Astrocyte (in vitro differentiated cells and primary cell): ENCODE measurements at regions not wholly inside any gene's neighbourhood (a gene's known extent, or its start where the extent isn't known, plus 50 kb on each side); places are given as distances from the start of the nearest gene placed in this dataset.

Experiments used
- DNase-seq: peaks from one replicate; pipeline ENCODE4 v3.0.0-alpha.2; 2010; ENCODE audit warnings: low read depth
- FAIRE-seq: peaks from 2 replicates; lab custom pipeline; 2011; peaks lifted over from hg19 to GRCh38; lab: Jason Lieb, UNC
- H2AFZ ChIP-seq: 2 replicates; pipeline ENCODE4 v1.6.0; 2012; ENCODE audit warnings: low read depth, low read length, inconsistent platforms
- H3K27ac ChIP-seq: 2 replicates; pipeline ENCODE4 v1.5.1; 2011; ENCODE audit warnings: low read depth, low read length, inconsistent platforms
- H3K27me3 ChIP-seq: 2 replicates; pipeline ENCODE4 v1.6.0; 2011; ENCODE audit warnings: low read length, inconsistent platforms; ENCODE audit not compliant: insufficient read depth
- H3K36me3 ChIP-seq: 2 replicates; pipeline ENCODE4 v1.5.1; 2011; ENCODE audit warnings: low read length, inconsistent platforms; ENCODE audit not compliant: insufficient read depth
- H3K4me1 ChIP-seq: 2 replicates; pipeline ENCODE4 v1.5.1; 2011; ENCODE audit warnings: low read length, inconsistent platforms; ENCODE audit not compliant: insufficient read depth
- H3K4me2 ChIP-seq: 2 replicates; pipeline ENCODE4 v1.6.0; 2012; ENCODE audit warnings: low read length, inconsistent platforms
- H3K4me3 ChIP-seq: 2 replicates; pipeline ENCODE4 v1.5.1; 2011; ENCODE audit warnings: low read depth, mild to moderate bottlenecking, low read length, inconsistent platforms; ENCODE audit not compliant: insufficient read depth
- H3K79me2 ChIP-seq: 2 replicates; pipeline ENCODE4 v1.6.0; 2012; ENCODE audit warnings: mild to moderate bottlenecking, low read length, inconsistent platforms; ENCODE audit not compliant: insufficient read depth
- H3K9ac ChIP-seq: 2 replicates; pipeline ENCODE4 v1.6.0; 2012; ENCODE audit warnings: mild to moderate bottlenecking, low read length, inconsistent platforms
- H3K9me3 ChIP-seq: 2 replicates; pipeline ENCODE4 v1.5.1; 2012; ENCODE audit warnings: low read depth, mild to moderate bottlenecking, low read length, inconsistent platforms; ENCODE audit not compliant: insufficient read depth
- H4K20me1 ChIP-seq: 2 replicates; pipeline ENCODE4 v1.6.0; 2012; ENCODE audit warnings: low read length, inconsistent platforms; ENCODE audit not compliant: insufficient read depth
- H3K27ac Mint-ChIP-seq: one replicate; pipeline ENCODE4 v1.8.0; 2021; ENCODE audit warnings: mild to moderate bottlenecking, mixed read lengths; ENCODE audit not compliant: unreplicated experiment
- H3K27me3 Mint-ChIP-seq: one replicate; pipeline ENCODE4 v1.8.0; 2021; ENCODE audit warnings: low read depth, mixed read lengths; ENCODE audit not compliant: unreplicated experiment
- H3K36me3 Mint-ChIP-seq: one replicate; pipeline ENCODE4 v1.8.0; 2021; ENCODE audit warnings: low read depth, mixed read lengths; ENCODE audit not compliant: unreplicated experiment
- H3K4me1 Mint-ChIP-seq: one replicate; pipeline ENCODE4 v1.8.0; 2021; ENCODE audit warnings: low read depth, mixed read lengths; ENCODE audit not compliant: unreplicated experiment
- H3K4me3 Mint-ChIP-seq: one replicate; pipeline ENCODE4 v1.8.0; 2021; ENCODE audit warnings: mild to moderate bottlenecking, moderate library complexity, mixed read lengths; ENCODE audit not compliant: unreplicated experiment
- H3K9me3 Mint-ChIP-seq: one replicate; pipeline ENCODE4 v1.8.0; 2021; ENCODE audit warnings: mild to moderate bottlenecking, mixed read lengths; ENCODE audit not compliant: unreplicated experiment
- EZH2 ChIP-seq: IDR thresholded peaks from 2 replicates; pipeline ENCODE4 v1.6.1; 2012; ENCODE audit warnings: mild to moderate bottlenecking, low read length, inconsistent platforms; ENCODE audit not compliant: insufficient read depth
- TF ChIP-seq, protein P1 (sequence below): IDR thresholded peaks from 2 replicates; pipeline ENCODE4 v1.5.1; 2011; ENCODE audit warnings: low read depth, mild to moderate bottlenecking, inconsistent platforms, low read length, moderate library complexity; ENCODE audit not compliant: insufficient read depth

GRCh38 chr3:34202975-34203374 is 404.5 kb downstream of the PDCD6IP start:
- no peak overlapping the region for H2AFZ ChIP-seq
- DNase-seq (no peak), FAIRE-seq (no peak)
- Mint-ChIP-seq H3K27ac (no peak overlapping the region), H3K9me3 (no peaks in the 10 kb centered on the region), H3K4me1 (peaks cover 16% of the 10 kb centered on the region), H3K36me3 (no peaks in the 10 kb centered on the region), H3K27me3 (no peaks in the 10 kb centered on the region), H3K4me3 (no peak overlapping the region)
- H3K4me1 ChIP-seq = peaks cover 7% of the 10 kb centered on the region
- TF ChIP-seq, protein P1, sequence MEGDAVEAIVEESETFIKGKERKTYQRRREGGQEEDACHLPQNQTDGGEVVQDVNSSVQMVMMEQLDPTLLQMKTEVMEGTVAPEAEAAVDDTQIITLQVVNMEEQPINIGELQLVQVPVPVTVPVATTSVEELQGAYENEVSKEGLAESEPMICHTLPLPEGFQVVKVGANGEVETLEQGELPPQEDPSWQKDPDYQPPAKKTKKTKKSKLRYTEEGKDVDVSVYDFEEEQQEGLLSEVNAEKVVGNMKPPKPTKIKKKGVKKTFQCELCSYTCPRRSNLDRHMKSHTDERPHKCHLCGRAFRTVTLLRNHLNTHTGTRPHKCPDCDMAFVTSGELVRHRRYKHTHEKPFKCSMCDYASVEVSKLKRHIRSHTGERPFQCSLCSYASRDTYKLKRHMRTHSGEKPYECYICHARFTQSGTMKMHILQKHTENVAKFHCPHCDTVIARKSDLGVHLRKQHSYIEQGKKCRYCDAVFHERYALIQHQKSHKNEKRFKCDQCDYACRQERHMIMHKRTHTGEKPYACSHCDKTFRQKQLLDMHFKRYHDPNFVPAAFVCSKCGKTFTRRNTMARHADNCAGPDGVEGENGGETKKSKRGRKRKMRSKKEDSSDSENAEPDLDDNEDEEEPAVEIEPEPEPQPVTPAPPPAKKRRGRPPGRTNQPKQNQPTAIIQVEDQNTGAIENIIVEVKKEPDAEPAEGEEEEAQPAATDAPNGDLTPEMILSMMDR = no peak
- TF ChIP-seq EZH2 = no peak
- H3K27ac ChIP-seq = no peak overlapping the region
- H3K4me2 ChIP-seq = no peak overlapping the region
- H3K36me3 ChIP-seq = no peaks in the 10 kb centered on the region
- H3K9me3 ChIP-seq = no peaks in the 10 kb centered on the region
- H4K20me1 ChIP-seq = no peaks in the 10 kb centered on the region
- H3K79me2 ChIP-seq = no peaks in the 10 kb centered on the region
- no peak overlapping the region for H3K4me3 ChIP-seq
- H3K9ac ChIP-seq = no peak overlapping the region
- no peaks in the 10 kb centered on the region for H3K27me3 ChIP-seq

- Histone ChIP-seq H2AFZ (no peak overlapping the region), H3K27ac (no peak overlapping the region), H3K9ac (no peak overlapping the region), H3K4me2 (no peak overlapping the region), H3K36me3 (no peaks in the 10 kb centered on the region), H3K9me3 (no peaks in the 10 kb centered on the region), H4K20me1 (no peaks in the 10 kb centered on the region), H3K4me1 (peaks cover 8% of the 10 kb centered on the region), H3K79me2 (no peaks in the 10 kb centered on the region), H3K4me3 (no peak overlapping the region), H3K27me3 (no peaks in the 10 kb centered on the region)
- TF ChIP-seq, protein P1 = no peak
- no peak for TF ChIP-seq EZH2
- FAIRE-seq = no peak
- Mint-ChIP-seq H3K9me3 (no peaks in the 10 kb centered on the region), H3K4me3 (no peak overlapping the region), H3K36me3 (no peaks in the 10 kb centered on the region), H3K4me1 (peaks cover 19% of the 10 kb centered on the region), H3K27me3 (no peaks in the 10 kb centered on the region), H3K27ac (no peak overlapping the region)
- no peak for DNase-seq
Measured at GRCh38 chr3:34203386-34203785, 405.0 kb downstream of the PDCD6IP start.

DNA sequence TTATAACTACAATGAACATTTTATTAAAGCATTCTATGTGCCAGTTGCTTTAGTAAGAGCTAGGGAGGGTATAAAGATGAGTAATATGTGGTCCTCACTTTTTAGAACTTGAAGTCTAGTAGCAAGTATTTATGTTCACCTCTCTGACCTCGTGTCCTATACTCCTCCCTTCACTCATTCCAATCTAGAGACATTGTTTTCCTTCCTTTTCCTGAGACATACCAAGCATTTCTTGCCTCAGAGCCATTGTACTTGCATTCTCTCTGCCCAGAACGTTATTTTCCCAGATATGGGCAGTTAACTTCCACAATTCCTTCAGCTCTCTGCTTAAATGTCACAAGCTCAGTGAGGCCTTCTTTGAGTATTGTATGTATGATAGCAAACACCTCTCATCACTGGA is 408.6 kb downstream of the PDCD6IP start:
- H3K36me3 ChIP-seq = no peaks in the 10 kb centered on the region
- no peaks in the 10 kb centered on the region for H3K27me3 ChIP-seq
- Mint-ChIP-seq H3K27me3 (no peaks in the 10 kb centered on the region), H3K27ac (peak overlapping the region; percentile 56), H3K36me3 (no peaks in the 10 kb centered on the region), H3K9me3 (no peaks in the 10 kb centered on the region), H3K4me1 (peaks cover 36% of the 10 kb centered on the region), H3K4me3 (no peak overlapping the region)
- H3K4me3 ChIP-seq = no peak overlapping the region
- TF ChIP-seq, protein P1 = no peak
- TF ChIP-seq EZH2 = no peak
- no peaks in the 10 kb centered on the region for H4K20me1 ChIP-seq
- H2AFZ ChIP-seq = no peak overlapping the region
- no peak overlapping the region for H3K9ac ChIP-seq
- FAIRE-seq (no peak), DNase-seq (peak; percentile 65)
- H3K4me2 ChIP-seq = peak overlapping the region; percentile 16
- H3K9me3 ChIP-seq = no peaks in the 10 kb centered on the region
- no peak overlapping the region for H3K27ac ChIP-seq
- peaks cover 8% of the 10 kb centered on the region for H3K4me1 ChIP-seq
- no peaks in the 10 kb centered on the region for H3K79me2 ChIP-seq
